Endothelial cell of umbilical vein (primary cell): ENCODE measurements at regions not wholly inside any gene's neighbourhood (a gene's known extent, or its start where the extent isn't known, plus 50 kb on each side); places are given as distances from the start of the nearest gene placed in this dataset.

Experiments used
- BruUV-seq: library from RNA; stranded (reverse); fragments of 400-500 nt; replicated peaks from 2 replicates; lab custom pipeline; 2021; lab: Mats Ljungman, UMichigan
- CTCF ChIA-PET: fragments of 300-600, 350-600 bp; sonication (Branson Sonifier 250); formaldehyde crosslinking; loops from one replicate; lab custom pipeline; 2021; ENCODE audit warnings: antibody characterized with exemption, inconsistent platforms; lab: Charles Lee
- POLR2A ChIA-PET: fragments of 300-600, 350-600 bp; sonication (Branson Sonifier 250); formaldehyde crosslinking; loops from one replicate; lab custom pipeline; 2021; ENCODE audit warnings: antibody characterized with exemption, inconsistent platforms; lab: Charles Lee
- DNase-seq: peaks from one replicate; pipeline ENCODE4 v3.0.0-alpha.2; 2011; ENCODE audit warnings: low read depth, low spot score
- FAIRE-seq: peaks from 2 replicates; lab custom pipeline; 2011; peaks lifted over from hg19 to GRCh38; lab: Jason Lieb, UNC
- H2AFZ ChIP-seq: 2 replicates; pipeline ENCODE4 v1.6.0; 2012; ENCODE audit warnings: low read depth, low read length, control low read depth, inconsistent platforms
- H3K27ac ChIP-seq: 2 replicates; pipeline ENCODE4 v1.5.1; 2011; ENCODE audit warnings: low read depth, mild to moderate bottlenecking, control low read depth, low read length, moderate library complexity; ENCODE audit not compliant: insufficient read depth
- H3K27me3 ChIP-seq, 2 experiments: 2 replicates each; pipeline versions ENCODE4 v1.6.0 to v1.6.1; 2011; ENCODE audit warnings: low read length in 2 of 2, mixed read lengths in 1 of 2; ENCODE audit not compliant: control insufficient read depth in 2 of 2, insufficient read depth in 2 of 2
- H3K36me3 ChIP-seq, 2 experiments: 2 replicates in 1 of 2; 3 replicates in 1 of 2; pipeline ENCODE4 v1.5.1; 2011; ENCODE audit warnings: low read length in 2 of 2, mild to moderate bottlenecking in 1 of 2, moderate library complexity in 1 of 2; ENCODE audit not compliant: control insufficient read depth in 2 of 2, insufficient read depth in 2 of 2; ENCODE audit errors: extremely low read depth in 1 of 2
- H3K4me1 ChIP-seq: 3 replicates; pipeline ENCODE4 v1.5.1; 2011; ENCODE audit warnings: mild to moderate bottlenecking, low read length; ENCODE audit not compliant: control insufficient read depth, insufficient read depth; ENCODE audit errors: extremely low read depth
- H3K4me2 ChIP-seq: 2 replicates; pipeline ENCODE4 v1.6.1; 2011; ENCODE audit warnings: low read length, control low read depth, mixed read lengths; ENCODE audit not compliant: insufficient read depth
- H3K4me3 ChIP-seq, 3 experiments: fragments of 200-600 bp in 1 of 3; sonication (generic), shearing (Covaris generic) in 1 of 3; replicated peaks in 1 of 3; 2 replicates each; pipeline ENCODE4 v1.5.1; 2011 to 2016; ENCODE audit warnings: control low read depth in 3 of 3, low read length in 3 of 3, mild to moderate bottlenecking in 2 of 3, inconsistent platforms in 1 of 3, low read depth in 1 of 3, moderate library complexity in 1 of 3; ENCODE audit not compliant: insufficient read depth in 1 of 3
- H3K79me2 ChIP-seq: 2 replicates; pipeline ENCODE4 v1.6.0; 2012; ENCODE audit warnings: low read length, inconsistent platforms; ENCODE audit not compliant: control insufficient read depth, insufficient read depth
- H3K9ac ChIP-seq: replicated peaks from 2 replicates; pipeline ENCODE3; 2011; ENCODE audit warnings: low read length, control low read depth; ENCODE audit not compliant: insufficient read depth; ENCODE audit errors: extremely low read depth
- H3K9me1 ChIP-seq: replicated peaks from 3 replicates; pipeline ENCODE4 v1.6.0; 2011; ENCODE audit warnings: mild to moderate bottlenecking, low read length; ENCODE audit not compliant: control insufficient read depth, insufficient read depth; ENCODE audit errors: extremely low read depth
- H3K9me3 ChIP-seq: replicated peaks from 2 replicates; pipeline ENCODE4 v1.5.1; 2012; ENCODE audit warnings: low read length, inconsistent platforms; ENCODE audit not compliant: control insufficient read depth, insufficient read depth
- H4K20me1 ChIP-seq: replicated peaks from 2 replicates; pipeline ENCODE3; 2011; ENCODE audit warnings: mild to moderate bottlenecking, low read length; ENCODE audit not compliant: control insufficient read depth, insufficient read depth; ENCODE audit errors: extremely low read depth
- CTCF ChIP-seq, 2 donors: IDR thresholded peaks; 1 replicate in 1 of 2; 2 replicates in 1 of 2; pipeline ENCODE4 v1.5.1; 2011; ENCODE audit warnings: low read length in 2 of 2, mild to moderate bottlenecking in 2 of 2, moderate library complexity in 2 of 2, control low read depth in 1 of 2, inconsistent platforms in 1 of 2, low read depth in 1 of 2; ENCODE audit not compliant: insufficient read depth in 1 of 2; ENCODE audit errors: extremely low read depth in 1 of 2
- EZH2 ChIP-seq: IDR thresholded peaks from 2 replicates; pipeline ENCODE4 v1.6.1; 2012; ENCODE audit warnings: borderline replicate concordance, low read depth, mild to moderate bottlenecking, moderate library complexity, low read length, inconsistent platforms; ENCODE audit not compliant: severe bottlenecking
- FOS ChIP-seq: IDR thresholded peaks from 2 replicates; pipeline ENCODE4 v1.6.1; 2011; ENCODE audit warnings: mild to moderate bottlenecking, low read length, moderate library complexity, borderline replicate concordance; ENCODE audit not compliant: insufficient read depth
- GATA2 ChIP-seq: IDR thresholded peaks from 2 replicates; pipeline ENCODE4 v1.7.0; 2011; ENCODE audit warnings: low read depth, mild to moderate bottlenecking, moderate library complexity, mixed read lengths, low read length; ENCODE audit not compliant: insufficient read length, insufficient read depth
- JUN ChIP-seq: IDR thresholded peaks from 2 replicates; pipeline ENCODE4 v1.6.1; 2011; ENCODE audit warnings: borderline replicate concordance, low read depth; ENCODE audit not compliant: insufficient read length, insufficient read depth
- MAX ChIP-seq: IDR thresholded peaks from 2 replicates; pipeline ENCODE4 v1.6.1; 2011; ENCODE audit not compliant: insufficient read depth, insufficient read length
- MYC ChIP-seq: IDR thresholded peaks from one replicate; pipeline ENCODE4 v1.6.1; 2011; ENCODE audit warnings: mild to moderate bottlenecking, low read depth, low read length
- POLR2A ChIP-seq: IDR thresholded peaks from 2 replicates; pipeline ENCODE4 v1.6.1; 2012; ENCODE audit warnings: low read depth, mild to moderate bottlenecking, control low read depth, low read length
- POLR2AphosphoS5 ChIP-seq: IDR thresholded peaks from 2 replicates; pipeline ENCODE4 v1.6.1; 2012; ENCODE audit warnings: low read depth, mild to moderate bottlenecking, control low read depth, low read length, moderate library complexity; ENCODE audit not compliant: insufficient read depth
- dilution Hi-C: fragments of 300-500 bp; cut with MboI; formaldehyde crosslinking; loops from one replicate; pipeline ENCODE4 v1.15.0; 2019; ENCODE audit warnings: low sequenced_read_pairs; ENCODE audit not compliant: extremely low pct_ligation_motif_present
- intact Hi-C: fragments of 100-400 bp; cut with micrococcal nuclease; formaldehyde crosslinking; loops from one replicate; pipeline ENCODE4 v1.10.0; 2022

GRCh38 chr11:130815097-130815802, 101.0 kb downstream of the SNX19 start:
- H3K27me3 ChIP-seq, result peaks cover 0 to 1% of the 10 kb centered on the region in 2 experiments
- H3K4me3 ChIP-seq, result no peak overlapping the region
- FAIRE-seq, result no peak
- intact Hi-C loops, result no loop called here
- H3K4me2 ChIP-seq, result no peak overlapping the region
- H3K79me2 ChIP-seq, result no peaks in the 10 kb centered on the region
- ChIA-PET CTCF (no interaction called here), POLR2A (no interaction called here)
- H3K9me3 ChIP-seq, result no peaks in the 10 kb centered on the region
- H3K36me3 ChIP-seq, result no peaks in the 10 kb centered on the region
- no peak overlapping the region for H3K27ac ChIP-seq
- DNase-seq, result no peak
- H2AFZ ChIP-seq, result no peak overlapping the region
- H4K20me1 ChIP-seq, result no peaks in the 10 kb centered on the region
- H3K9ac ChIP-seq, result no peak overlapping the region
- no peaks in the 10 kb centered on the region for H3K4me1 ChIP-seq
- H3K9me1 ChIP-seq, result no peaks in the 10 kb centered on the region
- no peak for TF ChIP-seq POLR2AphosphoS5
- no peak for TF ChIP-seq GATA2
- no peak for TF ChIP-seq JUN
- no peak for TF ChIP-seq CTCF (IDR thresholded peaks at IDR 0.05; ENCODE audit: extremely low read depth in 1 of 2, insufficient read depth in 1 of 2, low read depth in 1 of 2, low read length in 2 of 2)
- no peak for TF ChIP-seq FOS
- TF ChIP-seq POLR2A, result no peak
- no peak for TF ChIP-seq MYC
- TF ChIP-seq EZH2, result no peak
- no peak for TF ChIP-seq MAX
- dilution Hi-C loops, result no loop called here
- no TSS peak for BruUV-seq
